ENCODE measurements at regions not wholly inside any gene's neighbourhood (a gene's known extent, or its start where the extent isn't known, plus 50 kb on each side); places are given as distances from the start of the nearest gene placed in this dataset.

- no peak for TF ChIP-seq CTCF (IDR thresholded peaks at IDR 0.05)
- TF ChIP-seq POLR2A (IDR thresholded peaks at IDR 0.05), result no peak
Observed at GRCh38 chr10:33539116-33539515, 204.6 kb upstream of the NRP1 start.
